Osteoblast (primary cell): ENCODE measurements at regions not wholly inside any gene's neighbourhood (a gene's known extent, or its start where the extent isn't known, plus 50 kb on each side); places are given as distances from the start of the nearest gene placed in this dataset.
A peak's percentile ranks its signal among the peaks of the same experiment; 100 is the strongest.

ENCODE experiments used
- DNase-seq: peaks from one replicate; pipeline ENCODE4 v3.0.0; 2011; ENCODE audit warnings: low spot score, mixed read lengths; ENCODE audit not compliant: insufficient read length; ENCODE audit errors: missing footprints
- H2AFZ ChIP-seq: 2 replicates; pipeline ENCODE4 v1.6.0; 2011; ENCODE audit warnings: mild to moderate bottlenecking, low read length
- H3K27ac ChIP-seq: 2 replicates; pipeline ENCODE4 v1.5.1; 2011; ENCODE audit warnings: mild to moderate bottlenecking, low read depth, low read length, moderate library complexity
- H3K27me3 ChIP-seq: 2 replicates; pipeline ENCODE4 v1.6.0; 2012; ENCODE audit warnings: mild to moderate bottlenecking, control low read depth, inconsistent platforms, low read length, moderate library complexity; ENCODE audit not compliant: insufficient read depth
- H3K36me3 ChIP-seq: 2 replicates; pipeline ENCODE4 v1.5.1; 2011; ENCODE audit warnings: mild to moderate bottlenecking, low read length, control low read depth, moderate library complexity; ENCODE audit not compliant: insufficient read depth
- H3K4me1 ChIP-seq: 2 replicates; pipeline ENCODE4 v1.5.1; 2011; ENCODE audit warnings: mild to moderate bottlenecking, low read length, control low read depth, moderate library complexity; ENCODE audit not compliant: insufficient read depth
- H3K4me2 ChIP-seq: 2 replicates; pipeline ENCODE4 v1.6.0; 2011; ENCODE audit warnings: mild to moderate bottlenecking, low read length; ENCODE audit not compliant: insufficient read depth
- H3K4me3 ChIP-seq: fragments of 200-600 bp; sonication (generic); 3 replicates; pipeline ENCODE4 v1.5.1; 2012; ENCODE audit warnings: mild to moderate bottlenecking, low read length, inconsistent platforms; ENCODE audit not compliant: insufficient read depth
- H3K79me2 ChIP-seq: 2 replicates; pipeline ENCODE4 v1.6.0; 2012; ENCODE audit warnings: mild to moderate bottlenecking, low read length, control low read depth, inconsistent platforms; ENCODE audit not compliant: insufficient read depth
- H3K9me3 ChIP-seq: 2 replicates; pipeline ENCODE4 v1.5.1; 2011; ENCODE audit warnings: low read depth, low read length, control low read depth
- H4K20me1 ChIP-seq: 2 replicates; pipeline ENCODE4 v1.6.0; 2012; ENCODE audit warnings: mild to moderate bottlenecking, low read length, control low read depth; ENCODE audit not compliant: insufficient read depth
- CTCF ChIP-seq: IDR thresholded peaks from 2 replicates; pipeline ENCODE4 v1.5.1; 2011; ENCODE audit warnings: mild to moderate bottlenecking, low read depth, low read length, moderate library complexity; ENCODE audit errors: extremely low read depth

GRCh38 chr4:75308049-75308448 lies 206.2 kb downstream of the RCHY1 start:
- no peaks in the 10 kb centered on the region for H3K36me3 ChIP-seq
- DNase-seq, result no peak
- no peaks in the 10 kb centered on the region for H3K79me2 ChIP-seq
- H3K4me2 ChIP-seq, result no peak overlapping the region
- no peaks in the 10 kb centered on the region for H3K27me3 ChIP-seq
- no peak overlapping the region for H3K27ac ChIP-seq
- no peak overlapping the region for H3K4me3 ChIP-seq
- H3K9me3 ChIP-seq, result no peaks in the 10 kb centered on the region
- H3K4me1 ChIP-seq, result no peaks in the 10 kb centered on the region
- TF ChIP-seq CTCF, result no peak
- no peak overlapping the region for H2AFZ ChIP-seq
- no peaks in the 10 kb centered on the region for H4K20me1 ChIP-seq

DNA sequence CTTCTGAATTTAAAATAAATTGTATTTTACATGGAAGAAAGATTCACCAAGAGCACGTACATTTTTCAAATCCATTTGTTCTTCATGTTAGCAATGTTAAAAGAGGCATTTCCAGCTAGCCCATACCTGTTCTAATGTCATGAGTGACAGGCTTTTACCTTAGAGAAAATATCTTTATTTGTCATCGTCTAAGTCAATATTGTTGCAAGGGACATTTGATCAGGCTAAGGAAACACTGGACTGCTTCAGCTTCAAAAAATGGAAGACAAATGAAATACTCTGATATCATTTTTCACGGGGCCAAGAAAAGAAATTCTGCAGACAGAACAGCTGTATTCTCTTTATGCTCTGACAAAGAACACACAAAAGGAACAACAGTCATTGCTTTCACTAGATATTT lies 207.7 kb downstream of the RCHY1 start:
- Histone ChIP-seq H3K4me2 (no peak overlapping the region), H3K27ac (no peak overlapping the region), H2AFZ (no peak overlapping the region), H3K4me3 (no peak overlapping the region), H3K27me3 (no peaks in the 10 kb centered on the region), H3K9me3 (no peaks in the 10 kb centered on the region), H3K4me1 (no peaks in the 10 kb centered on the region), H4K20me1 (no peaks in the 10 kb centered on the region), H3K79me2 (no peaks in the 10 kb centered on the region), H3K36me3 (no peaks in the 10 kb centered on the region)
- no peak for TF ChIP-seq CTCF
- DNase-seq, result no peak

GRCh38 chr4:75302648-75303047 lies 211.6 kb downstream of the RCHY1 start:
- H2AFZ ChIP-seq, result no peak overlapping the region
- no peak overlapping the region for H3K4me2 ChIP-seq
- H4K20me1 ChIP-seq, result no peaks in the 10 kb centered on the region
- no peaks in the 10 kb centered on the region for H3K27me3 ChIP-seq
- H3K36me3 ChIP-seq, result no peaks in the 10 kb centered on the region
- H3K79me2 ChIP-seq, result no peaks in the 10 kb centered on the region
- H3K4me1 ChIP-seq, result no peaks in the 10 kb centered on the region
- DNase-seq, result no peak
- H3K27ac ChIP-seq, result no peak overlapping the region
- no peak for TF ChIP-seq CTCF
- no peaks in the 10 kb centered on the region for H3K9me3 ChIP-seq
- H3K4me3 ChIP-seq, result no peak overlapping the region

DNA sequence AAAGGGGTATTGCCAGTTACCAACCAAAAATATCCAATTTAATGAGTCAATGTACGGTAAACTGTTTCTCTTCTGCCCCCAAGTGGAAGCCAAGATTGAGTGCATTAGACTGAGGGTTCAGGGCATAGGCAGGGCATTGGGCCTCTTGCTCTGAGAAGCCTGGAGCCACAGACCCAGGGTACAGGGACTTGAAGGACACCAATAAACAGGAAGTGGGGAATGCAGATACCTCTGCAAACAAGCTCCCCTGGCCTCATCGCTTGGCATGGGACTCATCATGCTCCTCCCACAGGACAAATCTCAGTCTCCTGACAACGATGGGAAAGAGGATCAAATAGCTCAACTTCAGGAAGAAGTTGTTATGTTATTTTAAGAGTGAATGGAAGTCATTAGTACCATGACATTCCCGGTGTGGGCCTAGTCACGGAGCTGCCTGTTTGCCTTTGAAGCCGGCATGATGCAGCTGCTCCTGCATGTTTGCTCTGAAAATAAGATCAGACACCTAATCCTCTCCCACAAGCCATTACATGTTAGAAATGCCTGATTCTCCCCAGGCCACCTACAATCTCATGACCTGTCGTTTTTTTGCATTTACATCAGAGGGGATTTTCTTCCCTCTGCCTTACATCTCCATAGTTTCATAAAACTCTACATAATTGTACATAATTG lies 224.2 kb downstream of the RCHY1 start:
- no peaks in the 10 kb centered on the region for H3K9me3 ChIP-seq
- H3K4me3 ChIP-seq, result no peak overlapping the region
- no peak overlapping the region for H3K4me2 ChIP-seq
- H3K79me2 ChIP-seq, result no peaks in the 10 kb centered on the region
- H3K4me1 ChIP-seq, result no peaks in the 10 kb centered on the region
- H4K20me1 ChIP-seq, result no peaks in the 10 kb centered on the region
- H3K27me3 ChIP-seq, result no peaks in the 10 kb centered on the region
- no peak overlapping the region for H2AFZ ChIP-seq
- peak; percentile 31 for DNase-seq
- H3K36me3 ChIP-seq, result no peaks in the 10 kb centered on the region
- peak; percentile 28 for TF ChIP-seq CTCF
- H3K27ac ChIP-seq, result no peak overlapping the region
